Skeletal muscle tissue (tissue), 3 donors: ENCODE measurements at regions not wholly inside any gene's neighbourhood (a gene's known extent, or its start where the extent isn't known, plus 50 kb on each side); places are given as distances from the start of the nearest gene placed in this dataset.

Experiments used
- H3K27ac ChIP-seq: one replicate; pipeline ENCODE4 v1.7.0; 2013; ENCODE audit warnings: mild to moderate bottlenecking, low read depth, low read length, inconsistent platforms
- H3K27me3 ChIP-seq, 3 donors: one replicate each; pipeline ENCODE4 v1.7.0; 2013; ENCODE audit warnings: low read length in 3 of 3; ENCODE audit not compliant: control insufficient read depth in 3 of 3, insufficient read depth in 3 of 3
- H3K36me3 ChIP-seq, 3 donors: one replicate each; pipeline ENCODE4 v1.7.0; 2013; ENCODE audit warnings: low read length in 3 of 3; ENCODE audit not compliant: control insufficient read depth in 3 of 3, insufficient read depth in 3 of 3
- H3K4me1 ChIP-seq, 3 donors: one replicate each; pipeline ENCODE4 v1.7.0; 2013; ENCODE audit warnings: low read length in 3 of 3, mild to moderate bottlenecking in 3 of 3; ENCODE audit not compliant: control insufficient read depth in 3 of 3, insufficient read depth in 3 of 3
- H3K4me3 ChIP-seq, 3 donors: one replicate each; pipeline ENCODE4 v1.7.0; 2013; ENCODE audit warnings: low read length in 3 of 3
- H3K9ac ChIP-seq, 3 donors: one replicate each; pipeline ENCODE4 v1.7.0; 2013; ENCODE audit warnings: low read length in 3 of 3, mild to moderate bottlenecking in 3 of 3, moderate library complexity in 2 of 3, low read depth in 1 of 3
- H3K9me3 ChIP-seq, 3 donors: one replicate each; pipeline ENCODE4 v1.7.0; 2013; ENCODE audit warnings: low read length in 3 of 3; ENCODE audit not compliant: control insufficient read depth in 3 of 3
- donor health status: Osteomylitis.

- Histone ChIP-seq H3K4me3 (no peak overlapping the region), H3K9ac (no peak overlapping the region)
These were observed 653.1 kb downstream of the LIG4 start for GRCh38 chr13:107562203-107562602.

GRCh38 chr13:107554460-107554859, 660.9 kb downstream of the LIG4 start:
- H3K9me3 ChIP-seq, result no peaks in the 10 kb centered on the region
- no peaks in the 10 kb centered on the region for H3K27me3 ChIP-seq
- H3K4me3 ChIP-seq, result no peak overlapping the region
- H3K27ac ChIP-seq, result no peak overlapping the region
- no peaks in the 10 kb centered on the region for H3K4me1 ChIP-seq
- H3K9ac ChIP-seq, result no peak overlapping the region
- H3K36me3 ChIP-seq, result no peaks in the 10 kb centered on the region

More at GRCh38 chr13:107562203-107562602, 653.1 kb downstream of the LIG4 start:
- H3K9me3 ChIP-seq, result no peaks in the 10 kb centered on the region
- no peaks in the 10 kb centered on the region for H3K36me3 ChIP-seq
- no peaks in the 10 kb centered on the region for H3K27me3 ChIP-seq
- H3K27ac ChIP-seq, result no peak overlapping the region
- H3K4me1 ChIP-seq, result no peaks in the 10 kb centered on the region

- no peaks in the 10 kb centered on the region for H3K4me1 ChIP-seq
- no peaks in the 10 kb centered on the region for H3K9me3 ChIP-seq
These were observed 661.5 kb downstream of the LIG4 start for GRCh38 chr13:107553838-107554237.

GRCh38 chr13:107551521-107551920, 663.8 kb downstream of the LIG4 start:
- Histone ChIP-seq H3K36me3 (no peaks in the 10 kb centered on the region), H3K9ac (no peak overlapping the region), H3K27me3 (no peaks in the 10 kb centered on the region), H3K9me3 (no peaks in the 10 kb centered on the region), H3K27ac (no peak overlapping the region), H3K4me3 (no peak overlapping the region), H3K4me1 (no peaks in the 10 kb centered on the region)

More at GRCh38 chr13:107553838-107554237, 661.5 kb downstream of the LIG4 start:
- no peak overlapping the region for H3K9ac ChIP-seq
- no peak overlapping the region for H3K4me3 ChIP-seq
- no peaks in the 10 kb centered on the region for H3K36me3 ChIP-seq
- H3K27ac ChIP-seq, result no peak overlapping the region
- no peaks in the 10 kb centered on the region for H3K27me3 ChIP-seq

- no peak overlapping the region for H3K27ac ChIP-seq
These were observed 667.0 kb downstream of the LIG4 start for GRCh38 chr13:107548338-107548737.

DNA sequence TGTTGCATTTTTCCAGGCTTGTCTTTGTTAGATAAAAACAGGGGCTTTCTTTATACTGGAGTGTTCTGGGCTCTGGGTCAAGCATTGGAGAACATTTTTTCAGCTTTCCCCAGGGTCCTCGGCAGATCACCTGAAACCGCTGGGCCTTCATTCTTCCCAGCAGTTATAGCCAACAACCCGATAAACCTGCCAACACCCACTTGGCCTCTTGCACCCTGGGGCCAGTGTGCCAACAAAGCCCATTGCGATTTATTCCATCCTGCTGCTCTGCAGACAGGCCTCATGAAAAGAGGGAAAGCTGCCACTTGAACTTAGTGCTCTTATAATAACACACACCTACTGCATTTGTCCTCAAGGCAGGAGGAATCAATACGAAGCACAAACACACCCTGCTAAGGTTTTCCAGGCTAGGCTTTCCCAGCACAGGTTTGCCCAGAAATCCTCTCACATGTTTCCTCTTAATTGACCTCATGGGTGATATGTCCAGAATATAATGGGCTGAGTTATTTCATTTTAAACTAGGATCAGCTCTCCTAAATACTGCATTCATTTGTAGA, 669.3 kb downstream of the LIG4 start:
- Histone ChIP-seq H3K9me3 (no peaks in the 10 kb centered on the region), H3K27me3 (no peaks in the 10 kb centered on the region), H3K4me1 (no peaks in the 10 kb centered on the region), H3K9ac (no peak overlapping the region), H3K27ac (no peak overlapping the region), H3K4me3 (no peak overlapping the region), H3K36me3 (no peaks in the 10 kb centered on the region)

More at GRCh38 chr13:107548338-107548737, 667.0 kb downstream of the LIG4 start:
- no peaks in the 10 kb centered on the region for H3K36me3 ChIP-seq
- no peaks in the 10 kb centered on the region for H3K9me3 ChIP-seq
- H3K9ac ChIP-seq, result no peak overlapping the region
- no peaks in the 10 kb centered on the region for H3K27me3 ChIP-seq
- H3K4me1 ChIP-seq, result no peaks in the 10 kb centered on the region
- H3K4me3 ChIP-seq, result no peak overlapping the region

GRCh38 chr13:107534548-107534947, 680.8 kb downstream of the LIG4 start:
- H3K27ac ChIP-seq, result no peak overlapping the region
- no peaks in the 10 kb centered on the region for H3K4me1 ChIP-seq
- H3K9me3 ChIP-seq, result no peaks in the 10 kb centered on the region
- no peak overlapping the region for H3K4me3 ChIP-seq
- H3K9ac ChIP-seq, result no peak overlapping the region
- no peaks in the 10 kb centered on the region for H3K27me3 ChIP-seq
- no peaks in the 10 kb centered on the region for H3K36me3 ChIP-seq

DNA sequence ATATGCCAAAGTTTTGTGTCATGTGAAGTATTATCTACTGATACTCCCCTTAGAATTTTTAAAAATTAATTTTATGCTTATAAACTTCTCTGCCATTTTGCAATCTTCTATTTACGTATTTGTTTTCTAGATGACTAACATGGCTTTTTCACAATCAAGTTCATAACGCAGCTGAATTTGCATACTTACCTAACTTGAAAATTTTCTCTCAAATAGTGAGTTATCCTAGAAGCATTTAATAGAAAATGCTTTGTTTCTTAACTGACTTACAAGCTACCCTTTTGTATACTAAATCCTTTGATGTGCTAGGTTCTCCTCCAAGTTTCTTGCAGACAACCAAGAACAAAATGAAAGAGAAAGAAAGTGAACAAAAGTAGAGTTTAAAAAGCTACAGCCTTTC, 683.5 kb downstream of the LIG4 start:
- H3K4me1 ChIP-seq, result no peaks in the 10 kb centered on the region

DNA sequence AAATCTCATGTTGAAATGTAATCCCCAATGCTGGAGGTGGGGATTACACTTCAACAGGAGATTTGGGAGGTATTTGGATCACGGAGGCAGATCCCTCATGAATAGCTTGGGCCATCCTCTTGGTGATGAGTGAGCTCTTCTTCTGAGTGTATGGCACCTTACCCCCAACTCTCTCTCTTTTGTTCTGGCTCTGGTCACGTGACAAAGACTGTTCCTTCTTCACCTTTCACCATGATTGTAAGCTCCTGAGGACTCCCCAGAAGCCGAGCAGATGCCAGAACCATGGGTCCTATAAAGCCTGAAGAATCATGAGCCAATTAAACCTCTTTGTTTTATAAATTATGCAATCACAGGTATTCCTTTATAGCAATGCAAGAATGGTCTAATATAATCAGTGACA, 684.2 kb downstream of the LIG4 start:
- Histone ChIP-seq H3K36me3 (no peaks in the 10 kb centered on the region), H3K4me3 (no peak overlapping the region), H3K27me3 (no peaks in the 10 kb centered on the region), H3K27ac (no peak overlapping the region), H3K4me1 (no peaks in the 10 kb centered on the region), H3K9me3 (no peaks in the 10 kb centered on the region), H3K9ac (no peak overlapping the region)

More for the DNA sequence above, 683.5 kb downstream of the LIG4 start:
- Histone ChIP-seq H3K27ac (no peak overlapping the region), H3K9ac (no peak overlapping the region), H3K27me3 (no peaks in the 10 kb centered on the region), H3K9me3 (no peaks in the 10 kb centered on the region), H3K4me3 (no peak overlapping the region), H3K36me3 (no peaks in the 10 kb centered on the region)

- no peaks in the 10 kb centered on the region for H3K27me3 ChIP-seq
- no peaks in the 10 kb centered on the region for H3K36me3 ChIP-seq
- no peaks in the 10 kb centered on the region for H3K9me3 ChIP-seq
- H3K27ac ChIP-seq, result no peak overlapping the region
- H3K4me1 ChIP-seq, result no peaks in the 10 kb centered on the region
- H3K9ac ChIP-seq, result no peak overlapping the region
- no peak overlapping the region for H3K4me3 ChIP-seq
These were observed 686.3 kb downstream of the LIG4 start for GRCh38 chr13:107529035-107529434.
